Endothelial cell of umbilical vein (primary cell): ENCODE measurements at regions not wholly inside any gene's neighbourhood (a gene's known extent, or its start where the extent isn't known, plus 50 kb on each side); places are given as distances from the start of the nearest gene placed in this dataset.

Experiments used
- BruUV-seq: library from RNA; stranded (reverse); fragments of 400-500 nt; replicated peaks from 2 replicates; lab custom pipeline; 2021; lab: Mats Ljungman, UMichigan
- CTCF ChIA-PET: fragments of 300-600, 350-600 bp; sonication (Branson Sonifier 250); formaldehyde crosslinking; loops from one replicate; lab custom pipeline; 2021; ENCODE audit warnings: antibody characterized with exemption, inconsistent platforms; lab: Charles Lee
- POLR2A ChIA-PET: fragments of 300-600, 350-600 bp; sonication (Branson Sonifier 250); formaldehyde crosslinking; loops from one replicate; lab custom pipeline; 2021; ENCODE audit warnings: antibody characterized with exemption, inconsistent platforms; lab: Charles Lee
- DNase-seq: peaks from one replicate; pipeline ENCODE4 v3.0.0-alpha.2; 2011; ENCODE audit warnings: low read depth, low spot score
- FAIRE-seq: peaks from 2 replicates; lab custom pipeline; 2011; peaks lifted over from hg19 to GRCh38; lab: Jason Lieb, UNC
- H2AFZ ChIP-seq: 2 replicates; pipeline ENCODE4 v1.6.0; 2012; ENCODE audit warnings: low read depth, low read length, control low read depth, inconsistent platforms
- H3K27ac ChIP-seq: 2 replicates; pipeline ENCODE4 v1.5.1; 2011; ENCODE audit warnings: low read depth, mild to moderate bottlenecking, control low read depth, low read length, moderate library complexity; ENCODE audit not compliant: insufficient read depth
- H3K27me3 ChIP-seq, 2 experiments: 2 replicates each; pipeline versions ENCODE4 v1.6.0 to v1.6.1; 2011; ENCODE audit warnings: low read length in 2 of 2, mixed read lengths in 1 of 2; ENCODE audit not compliant: control insufficient read depth in 2 of 2, insufficient read depth in 2 of 2
- H3K36me3 ChIP-seq, 2 experiments: 2 replicates in 1 of 2; 3 replicates in 1 of 2; pipeline ENCODE4 v1.5.1; 2011; ENCODE audit warnings: low read length in 2 of 2, mild to moderate bottlenecking in 1 of 2, moderate library complexity in 1 of 2; ENCODE audit not compliant: control insufficient read depth in 2 of 2, insufficient read depth in 2 of 2; ENCODE audit errors: extremely low read depth in 1 of 2
- H3K4me1 ChIP-seq: 3 replicates; pipeline ENCODE4 v1.5.1; 2011; ENCODE audit warnings: mild to moderate bottlenecking, low read length; ENCODE audit not compliant: control insufficient read depth, insufficient read depth; ENCODE audit errors: extremely low read depth
- H3K4me2 ChIP-seq: 2 replicates; pipeline ENCODE4 v1.6.1; 2011; ENCODE audit warnings: low read length, control low read depth, mixed read lengths; ENCODE audit not compliant: insufficient read depth
- H3K4me3 ChIP-seq, 3 experiments: fragments of 200-600 bp in 1 of 3; sonication (generic), shearing (Covaris generic) in 1 of 3; replicated peaks in 1 of 3; 2 replicates each; pipeline ENCODE4 v1.5.1; 2011 to 2016; ENCODE audit warnings: control low read depth in 3 of 3, low read length in 3 of 3, mild to moderate bottlenecking in 2 of 3, inconsistent platforms in 1 of 3, low read depth in 1 of 3, moderate library complexity in 1 of 3; ENCODE audit not compliant: insufficient read depth in 1 of 3
- H3K79me2 ChIP-seq: 2 replicates; pipeline ENCODE4 v1.6.0; 2012; ENCODE audit warnings: low read length, inconsistent platforms; ENCODE audit not compliant: control insufficient read depth, insufficient read depth
- H3K9ac ChIP-seq: replicated peaks from 2 replicates; pipeline ENCODE3; 2011; ENCODE audit warnings: low read length, control low read depth; ENCODE audit not compliant: insufficient read depth; ENCODE audit errors: extremely low read depth
- H3K9me1 ChIP-seq: replicated peaks from 3 replicates; pipeline ENCODE4 v1.6.0; 2011; ENCODE audit warnings: mild to moderate bottlenecking, low read length; ENCODE audit not compliant: control insufficient read depth, insufficient read depth; ENCODE audit errors: extremely low read depth
- H3K9me3 ChIP-seq: replicated peaks from 2 replicates; pipeline ENCODE4 v1.5.1; 2012; ENCODE audit warnings: low read length, inconsistent platforms; ENCODE audit not compliant: control insufficient read depth, insufficient read depth
- H4K20me1 ChIP-seq: replicated peaks from 2 replicates; pipeline ENCODE3; 2011; ENCODE audit warnings: mild to moderate bottlenecking, low read length; ENCODE audit not compliant: control insufficient read depth, insufficient read depth; ENCODE audit errors: extremely low read depth
- CTCF ChIP-seq, 2 donors: IDR thresholded peaks; 1 replicate in 1 of 2; 2 replicates in 1 of 2; pipeline ENCODE4 v1.5.1; 2011; ENCODE audit warnings: low read length in 2 of 2, mild to moderate bottlenecking in 2 of 2, moderate library complexity in 2 of 2, control low read depth in 1 of 2, inconsistent platforms in 1 of 2, low read depth in 1 of 2; ENCODE audit not compliant: insufficient read depth in 1 of 2; ENCODE audit errors: extremely low read depth in 1 of 2
- EZH2 ChIP-seq: IDR thresholded peaks from 2 replicates; pipeline ENCODE4 v1.6.1; 2012; ENCODE audit warnings: borderline replicate concordance, low read depth, mild to moderate bottlenecking, moderate library complexity, low read length, inconsistent platforms; ENCODE audit not compliant: severe bottlenecking
- FOS ChIP-seq: IDR thresholded peaks from 2 replicates; pipeline ENCODE4 v1.6.1; 2011; ENCODE audit warnings: mild to moderate bottlenecking, low read length, moderate library complexity, borderline replicate concordance; ENCODE audit not compliant: insufficient read depth
- GATA2 ChIP-seq: IDR thresholded peaks from 2 replicates; pipeline ENCODE4 v1.7.0; 2011; ENCODE audit warnings: low read depth, mild to moderate bottlenecking, moderate library complexity, mixed read lengths, low read length; ENCODE audit not compliant: insufficient read length, insufficient read depth
- JUN ChIP-seq: IDR thresholded peaks from 2 replicates; pipeline ENCODE4 v1.6.1; 2011; ENCODE audit warnings: borderline replicate concordance, low read depth; ENCODE audit not compliant: insufficient read length, insufficient read depth
- MAX ChIP-seq: IDR thresholded peaks from 2 replicates; pipeline ENCODE4 v1.6.1; 2011; ENCODE audit not compliant: insufficient read depth, insufficient read length
- MYC ChIP-seq: IDR thresholded peaks from one replicate; pipeline ENCODE4 v1.6.1; 2011; ENCODE audit warnings: mild to moderate bottlenecking, low read depth, low read length
- POLR2A ChIP-seq: IDR thresholded peaks from 2 replicates; pipeline ENCODE4 v1.6.1; 2012; ENCODE audit warnings: low read depth, mild to moderate bottlenecking, control low read depth, low read length
- POLR2AphosphoS5 ChIP-seq: IDR thresholded peaks from 2 replicates; pipeline ENCODE4 v1.6.1; 2012; ENCODE audit warnings: low read depth, mild to moderate bottlenecking, control low read depth, low read length, moderate library complexity; ENCODE audit not compliant: insufficient read depth
- dilution Hi-C: fragments of 300-500 bp; cut with MboI; formaldehyde crosslinking; loops from one replicate; pipeline ENCODE4 v1.15.0; 2019; ENCODE audit warnings: low sequenced_read_pairs; ENCODE audit not compliant: extremely low pct_ligation_motif_present
- intact Hi-C: fragments of 100-400 bp; cut with micrococcal nuclease; formaldehyde crosslinking; loops from one replicate; pipeline ENCODE4 v1.10.0; 2022

GRCh38 chr7:19302731-19303130 is 157.5 kb upstream of the FERD3L start:
- no TSS peak for BruUV-seq
- no peak overlapping the region for H3K27ac ChIP-seq
- DNase-seq = no peak
- no peaks in the 10 kb centered on the region for H3K9me1 ChIP-seq
- no peaks in the 10 kb centered on the region for H4K20me1 ChIP-seq
- no peak for FAIRE-seq
- no peaks in the 10 kb centered on the region for H3K79me2 ChIP-seq
- no peak overlapping the region for H3K4me2 ChIP-seq
- no peak overlapping the region for H2AFZ ChIP-seq
- dilution Hi-C loops = no loop called here
- TF ChIP-seq FOS (no peak), EZH2 (no peak), POLR2A (no peak), MAX (no peak), CTCF (IDR thresholded peaks at IDR 0.05; ENCODE audit: extremely low read depth in 1 of 2, insufficient read depth in 1 of 2, low read depth in 1 of 2, low read length in 2 of 2) (no peak), MYC (no peak), JUN (no peak), POLR2AphosphoS5 (no peak), GATA2 (no peak)
- H3K36me3 ChIP-seq = no peaks in the 10 kb centered on the region
- H3K9ac ChIP-seq = no peak overlapping the region
- H3K9me3 ChIP-seq = no peaks in the 10 kb centered on the region
- ChIA-PET POLR2A (no interaction called here), CTCF (no interaction called here)
- no peaks in the 10 kb centered on the region for H3K4me1 ChIP-seq
- no peak overlapping the region for H3K4me3 ChIP-seq
- intact Hi-C loops = no loop called here
- no peaks in the 10 kb centered on the region for H3K27me3 ChIP-seq
